Fibroblast of lung (primary cell): ENCODE measurements at regions not wholly inside any gene's neighbourhood (a gene's known extent, or its start where the extent isn't known, plus 50 kb on each side); places are given as distances from the start of the nearest gene placed in this dataset.
"Not testable (repeated sequence)": the region's sequence is repeated elsewhere in the genome, so short reads cannot be mapped to it uniquely, and the experiment has no call there.

Experiments
- CTCF ChIP-seq, 2 donors: IDR thresholded peaks in 1 of 2; conservative IDR thresholded peaks in 1 of 2; 1 replicate in 1 of 2; 2 replicates in 1 of 2; pipeline ENCODE4 v1.5.1; 2011 to 2012; ENCODE audit warnings: low read length in 2 of 2, control low read depth in 1 of 2, inconsistent platforms in 1 of 2, low read depth in 1 of 2, mild to moderate bottlenecking in 1 of 2
- EZH2 ChIP-seq: IDR thresholded peaks from 2 replicates; pipeline ENCODE4 v1.5.1; 2012; ENCODE audit warnings: low read length, control low read depth, mild to moderate bottlenecking; ENCODE audit errors: missing control alignments

DNA sequence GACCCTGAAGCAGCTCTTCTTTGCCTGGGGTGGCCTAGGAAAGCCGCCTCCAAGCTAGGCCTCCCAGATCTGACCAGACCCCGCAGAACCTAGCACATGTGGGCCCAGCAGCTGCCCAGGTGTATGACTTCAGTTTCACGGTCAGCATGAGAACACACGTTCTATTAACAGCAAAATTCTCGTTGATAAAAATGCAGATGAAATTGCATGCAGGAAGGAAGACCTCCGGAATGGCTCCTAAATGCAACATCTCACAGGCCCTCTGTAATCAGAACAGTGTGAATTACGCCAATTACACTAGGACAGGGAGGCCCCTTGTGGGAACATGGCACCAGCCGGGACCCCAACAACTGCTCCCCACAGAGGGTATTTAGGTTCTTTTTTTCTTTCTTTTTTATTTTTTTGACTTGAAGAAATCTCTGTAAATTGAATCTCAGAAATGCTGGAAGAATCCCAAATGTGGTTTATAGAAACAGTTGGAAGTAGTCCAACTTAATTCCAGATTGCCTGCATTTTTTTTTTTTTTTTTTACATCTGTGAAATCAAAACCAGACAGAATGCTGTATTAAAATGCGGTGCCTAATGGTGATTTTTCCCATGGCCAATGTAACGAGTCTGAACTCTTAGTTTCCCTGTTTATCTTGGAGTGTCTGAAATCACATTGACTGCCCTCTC, 185.1 kb downstream of the NPIPB11 start:
- not testable (repeated sequence) for TF ChIP-seq CTCF (conservative IDR thresholded peaks at IDR 0.05 in 1 of 2, IDR thresholded peaks at IDR 0.05 in 1 of 2; ENCODE audit: low read depth in 1 of 2, low read length in 2 of 2); EZH2
